IMR-90 (cell line): ENCODE measurements at regions not wholly inside any gene's neighbourhood (a gene's known extent, or its start where the extent isn't known, plus 50 kb on each side); places are given as distances from the start of the nearest gene placed in this dataset.

Source experiments
- ATAC-seq: fragments of 200-7000 bp; cut with Tn5 transposase; 2 replicates; pipeline ENCODE4 v1.9.1; 2020; ENCODE audit warnings: low read depth, mild to moderate bottlenecking, moderate library complexity
- BruUV-seq: library from RNA; stranded (reverse); fragments of 400-500 nt; replicated peaks from 2 replicates; lab custom pipeline; 2021; lab: Mats Ljungman, UMichigan
- CTCF ChIA-PET: fragments of 300-600 bp; formaldehyde crosslinking; extraction: SDS; loops from one replicate; lab custom pipeline; 2021; ENCODE audit warnings: antibody characterized with exemption; lab: Yijun Ruan, JAX
- POLR2A ChIA-PET: fragments of 300-600 bp; sonication (Branson Sonifier 250); formaldehyde crosslinking; loops from one replicate; lab custom pipeline; 2022; ENCODE audit warnings: antibody characterized with exemption; ENCODE audit not compliant: unreplicated experiment; lab: Charles Lee
- DNase-seq: peaks from one replicate; pipeline ENCODE4 v3.0.0; 2013
- H2AFZ ChIP-seq: replicated peaks from 2 replicates; pipeline ENCODE3; 2013; ENCODE audit warnings: low read length, mild to moderate bottlenecking; ENCODE audit not compliant: poor library complexity
- H2AK5ac ChIP-seq: 2 replicates; pipeline ENCODE4 v1.6.1; 2013; ENCODE audit warnings: low read depth, low read length, inconsistent platforms
- H2AK9ac ChIP-seq: replicated peaks from 2 replicates; pipeline ENCODE3; 2013; ENCODE audit warnings: mild to moderate bottlenecking, low read depth, low read length, moderate library complexity; ENCODE audit not compliant: poor library complexity
- H2BK120ac ChIP-seq: 2 replicates; pipeline ENCODE4 v1.6.1; 2013; ENCODE audit warnings: low read depth, low read length, inconsistent platforms
- H2BK15ac ChIP-seq: 3 replicates; pipeline ENCODE4 v1.6.1; 2013; ENCODE audit warnings: low read depth, low read length, inconsistent platforms
- H2BK20ac ChIP-seq: 2 replicates; pipeline ENCODE4 v1.6.1; 2013; ENCODE audit warnings: low read depth, mild to moderate bottlenecking, inconsistent platforms, low read length, moderate library complexity
- H2BK5ac ChIP-seq: 2 replicates; pipeline ENCODE4 v1.6.1; 2013; ENCODE audit warnings: mild to moderate bottlenecking, low read depth, low read length, inconsistent platforms; ENCODE audit not compliant: poor library complexity, severe bottlenecking
- H3K14ac ChIP-seq: replicated peaks from 2 replicates; pipeline ENCODE4 v1.6.1; 2013; ENCODE audit warnings: low read depth, low read length, inconsistent platforms
- H3K18ac ChIP-seq: 2 replicates; pipeline ENCODE4 v1.6.1; 2013; ENCODE audit warnings: low read depth, low read length, control low read depth
- H3K23ac ChIP-seq: 2 replicates; pipeline ENCODE4 v1.6.1; 2013; ENCODE audit warnings: low read depth, low read length, inconsistent platforms
- H3K27ac ChIP-seq: 2 replicates; pipeline ENCODE4 v1.5.1; 2013; ENCODE audit warnings: mild to moderate bottlenecking, control low read depth, low read length; ENCODE audit not compliant: insufficient read depth
- H3K27me3 ChIP-seq: 2 replicates; pipeline ENCODE4 v1.6.1; 2013; ENCODE audit warnings: low read length; ENCODE audit not compliant: control insufficient read depth, insufficient read depth
- H3K36me3 ChIP-seq: 2 replicates; pipeline ENCODE4 v1.6.1; 2013; ENCODE audit warnings: low read length, mixed read lengths; ENCODE audit not compliant: control insufficient read depth, insufficient read depth
- H3K4ac ChIP-seq: 2 replicates; pipeline ENCODE4 v1.6.1; 2013; ENCODE audit warnings: low read depth, low read length, inconsistent platforms
- H3K4me1 ChIP-seq: 2 replicates; pipeline ENCODE4 v1.6.1; 2013; ENCODE audit warnings: low read length, mixed read lengths; ENCODE audit not compliant: control insufficient read depth, insufficient read depth
- H3K4me2 ChIP-seq: 2 replicates; pipeline ENCODE4 v1.6.1; 2013; ENCODE audit warnings: low read depth, mild to moderate bottlenecking, control low read depth, low read length, moderate library complexity
- H3K4me3 ChIP-seq: 2 replicates; pipeline ENCODE4 v1.5.1; 2013; ENCODE audit warnings: low read depth, mild to moderate bottlenecking, control low read depth, low read length, moderate library complexity; ENCODE audit not compliant: insufficient read depth
- H3K56ac ChIP-seq: 2 replicates; pipeline ENCODE4 v1.6.1; 2013; ENCODE audit warnings: low read length, inconsistent platforms; ENCODE audit not compliant: insufficient read depth; ENCODE audit errors: extremely low read depth
- H3K79me1 ChIP-seq, 2 experiments: 2 replicates each; pipeline ENCODE4 v1.6.1; 2013; ENCODE audit warnings: low read length in 2 of 2, inconsistent platforms in 1 of 2, low read depth in 1 of 2
- H3K9ac ChIP-seq: 2 replicates; pipeline ENCODE4 v1.6.1; 2013; ENCODE audit warnings: low read depth, low read length, control low read depth
- H3K9me1 ChIP-seq: 2 replicates; pipeline ENCODE4 v1.6.1; 2013; ENCODE audit warnings: low read length, inconsistent platforms; ENCODE audit not compliant: insufficient read depth
- H3K9me3 ChIP-seq: 2 replicates; pipeline ENCODE4 v1.6.1; 2013; ENCODE audit warnings: low read length; ENCODE audit not compliant: control insufficient read depth, insufficient read depth
- H4K20me1 ChIP-seq: 2 replicates; pipeline ENCODE4 v1.6.1; 2013; ENCODE audit warnings: low read length, inconsistent platforms; ENCODE audit not compliant: insufficient read depth
- H4K5ac ChIP-seq: 2 replicates; pipeline ENCODE4 v1.6.1; 2013; ENCODE audit warnings: mild to moderate bottlenecking, low read depth, low read length, control low read depth
- H4K8ac ChIP-seq, 2 experiments: 2 replicates each; pipeline ENCODE4 v1.6.1; 2013; ENCODE audit warnings: low read depth in 2 of 2, low read length in 2 of 2, control low read depth in 1 of 2, inconsistent platforms in 1 of 2
- H4K91ac ChIP-seq: 2 replicates; pipeline ENCODE4 v1.6.1; 2013; ENCODE audit warnings: low read depth, low read length, inconsistent platforms; ENCODE audit not compliant: insufficient read depth
- BHLHE40 ChIP-seq: fragments of 150-350 bp; IDR thresholded peaks from 2 replicates; pipeline ENCODE4 v1.6.1; 2016; ENCODE audit warnings: mild to moderate bottlenecking, low read depth, low read length
- CHD1 ChIP-seq: IDR thresholded peaks from 2 replicates; pipeline ENCODE4 v1.6.1; 2012; ENCODE audit warnings: low read depth, low read length, improper control_type of control experiment
- FOS ChIP-seq: fragments of 150-350 bp; IDR thresholded peaks from 2 replicates; pipeline ENCODE4 v1.6.1; 2016; ENCODE audit warnings: low read depth, low read length
- MAFK ChIP-seq: IDR thresholded peaks from 2 replicates; pipeline ENCODE4 v1.6.1; 2012; ENCODE audit warnings: low read depth, low read length, improper control_type of control experiment
- MAZ ChIP-seq: IDR thresholded peaks from 2 replicates; pipeline ENCODE4 v1.6.1; 2012; ENCODE audit warnings: low read depth, mild to moderate bottlenecking, low read length, improper control_type of control experiment, moderate library complexity, borderline replicate concordance
- MXI1 ChIP-seq: IDR thresholded peaks from 2 replicates; pipeline ENCODE4 v1.6.1; 2012; ENCODE audit warnings: low read depth, mild to moderate bottlenecking, low read length, moderate library complexity, borderline replicate concordance
- NFE2L2 ChIP-seq: fragments of 150-350 bp; IDR thresholded peaks from 2 replicates; pipeline ENCODE4 v1.6.1; 2016; ENCODE audit warnings: low read depth, mild to moderate bottlenecking, low read length
- POLR2A ChIP-seq: IDR thresholded peaks from 2 replicates; pipeline ENCODE4 v1.6.1; 2012; ENCODE audit warnings: mild to moderate bottlenecking, low read depth, low read length
- RAD21 ChIP-seq: IDR thresholded peaks from 2 replicates; pipeline ENCODE4 v1.6.1; 2012; ENCODE audit warnings: low read length, improper control_type of control experiment
- RCOR1 ChIP-seq: IDR thresholded peaks from 2 replicates; pipeline ENCODE4 v1.6.1; 2012; ENCODE audit warnings: mild to moderate bottlenecking, low read length, improper control_type of control experiment; ENCODE audit not compliant: insufficient replicate concordance
- RFX5 ChIP-seq: IDR thresholded peaks from 2 replicates; pipeline ENCODE4 v1.8.0; 2012; ENCODE audit warnings: low read depth, mild to moderate bottlenecking, low read length, moderate library complexity
- SMC3 ChIP-seq: fragments of 150-350 bp; IDR thresholded peaks from 2 replicates; pipeline ENCODE4 v1.6.1; 2016; ENCODE audit warnings: low read depth, mild to moderate bottlenecking, antibody characterized with exemption, low read length, moderate library complexity
- USF2 ChIP-seq: fragments of 150-350 bp; IDR thresholded peaks from 2 replicates; pipeline ENCODE4 v1.6.1; 2017; ENCODE audit warnings: mild to moderate bottlenecking, antibody characterized with exemption, low read length, low read depth
- WGBS, 2 experiments: methylation state at CpG; one replicate each; pipeline versions ENCODE4 v1.1.5 to v1.1.7; 2013; ENCODE audit warnings: missing lambda C conversion rate in 2 of 2; ENCODE audit not compliant: insufficient read length in 1 of 2; ENCODE audit errors: extremely low coverage in 2 of 2; 5-methylcytosine and 5-hydroxymethylcytosine counted together
- dilution Hi-C: fragments of 300-500 bp; cut with HindIII; formaldehyde crosslinking; loops from one replicate; pipeline ENCODE4 v1.14.3; 2018; ENCODE audit warnings: low sequenced_read_pairs; ENCODE audit not compliant: unreplicated experiment
- in situ Hi-C: fragments of 300-500 bp; cut with MboI; formaldehyde crosslinking; loops from 3 replicates; pipeline ENCODE4 v1.14.3; 2019; ENCODE audit warnings: low sequenced_read_pairs, inconsistent platforms, mixed read lengths
- intact Hi-C: fragments of 100-400 bp; cut with micrococcal nuclease; formaldehyde crosslinking; loops from 2 replicates; pipeline ENCODE4 v1.10.0; 2022
- TF ChIP-seq, protein P1 (sequence below): conservative IDR thresholded peaks from 2 replicates; pipeline ENCODE4 v1.5.1; 2012; ENCODE audit warnings: mild to moderate bottlenecking, low read depth, low read length, improper control_type of control experiment
- TF ChIP-seq, protein P2 (sequence below): fragments of 150-350 bp; IDR thresholded peaks from 2 replicates; pipeline ENCODE4 v1.6.1; 2016; ENCODE audit warnings: low read depth, mild to moderate bottlenecking, low read length, moderate library complexity, borderline replicate concordance

DNA sequence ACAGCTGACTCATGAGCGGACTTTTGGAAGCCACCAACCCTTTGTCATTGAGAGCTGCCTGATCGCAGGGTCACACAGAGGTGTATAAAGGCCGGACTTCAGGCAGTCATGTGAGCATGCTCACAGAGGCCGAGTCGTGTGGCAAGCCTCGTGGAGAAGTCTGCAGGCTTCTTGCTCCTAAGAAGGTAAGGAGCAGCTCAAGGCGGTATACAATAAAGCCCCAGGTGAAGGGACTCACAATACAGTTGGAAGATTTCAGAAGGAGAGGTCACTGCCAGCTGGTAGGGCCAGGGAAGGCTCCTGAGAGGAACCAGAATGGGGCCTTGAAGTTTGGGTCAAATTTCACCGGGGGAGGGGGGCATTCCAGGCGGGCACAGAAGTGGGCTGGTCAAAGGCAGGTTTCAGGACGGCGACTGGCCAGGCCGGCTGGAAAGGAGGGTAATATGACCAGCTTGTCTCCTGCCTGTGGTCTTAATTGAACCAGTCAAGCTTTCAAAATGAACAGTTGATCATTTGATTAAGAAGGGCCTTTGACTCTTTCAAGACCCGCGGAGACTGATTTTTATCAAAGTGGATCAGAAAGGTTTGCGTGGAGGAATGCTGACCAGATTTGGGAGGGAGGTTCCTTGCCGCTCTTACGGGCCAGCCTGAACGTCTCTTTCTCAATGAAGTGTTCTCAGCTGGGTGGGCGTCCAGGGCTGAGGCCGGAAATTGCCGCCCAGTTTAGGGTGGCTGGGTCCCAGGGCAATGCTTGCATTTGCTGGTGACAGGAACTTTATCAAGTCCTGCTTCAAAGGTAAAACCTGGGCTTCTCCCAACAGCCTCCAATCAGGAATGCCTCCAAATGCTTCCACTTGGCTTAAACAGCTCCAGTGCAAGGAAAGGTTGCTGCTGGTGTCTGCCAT is 178.6 kb downstream of the EMX2 start:
- Histone ChIP-seq H3K36me3 (no peaks in the 10 kb centered on the region), H2BK5ac (no peak overlapping the region), H2AK9ac (no peak overlapping the region), H3K14ac (no peak overlapping the region), H3K4me3 (no peak overlapping the region), H3K4me1 (no peaks in the 10 kb centered on the region), H2AK5ac (no peak overlapping the region), H4K5ac (no peak overlapping the region), H2AFZ (no peak overlapping the region), H3K56ac (no peak overlapping the region), H2BK15ac (no peak overlapping the region), H4K20me1 (no peaks in the 10 kb centered on the region), H3K23ac (no peak overlapping the region), H3K4me2 (no peak overlapping the region), H4K8ac (no peak overlapping the region), H3K9me3 (peaks cover 14% of the 10 kb centered on the region), H3K18ac (no peak overlapping the region), H2BK120ac (no peak overlapping the region), H3K27me3 (no peaks in the 10 kb centered on the region), H3K9ac (no peak overlapping the region), H2BK20ac (no peak overlapping the region), H3K79me1 (no peaks in the 10 kb centered on the region), H4K91ac (no peak overlapping the region), H3K9me1 (no peaks in the 10 kb centered on the region), H3K4ac (no peak overlapping the region), H3K27ac (no peak overlapping the region)
- in situ Hi-C loops: no loop called here
- intact Hi-C loops: no loop called here
- no TSS peak for BruUV-seq
- ATAC-seq: no peak
- WGBS, 2 experiments: 0% methylated on average over 1 of the region's 21 CpGs; no CpG with 5 or more reads in 1 of the 2 experiments
- ChIA-PET POLR2A (no interaction called here), CTCF (no interaction called here)
- DNase-seq: no peak
- dilution Hi-C loops: no loop called here
- TF ChIP-seq RFX5 (no peak), POLR2A (no peak), SMC3 (no peak), MAZ (no peak), USF2 (no peak), RCOR1 (no peak), NFE2L2 (no peak), FOS (no peak), RAD21 (no peak), BHLHE40 (no peak), CHD1 (no peak), MAFK (no peak), MXI1 (no peak)
- TF ChIP-seq, protein P1, sequence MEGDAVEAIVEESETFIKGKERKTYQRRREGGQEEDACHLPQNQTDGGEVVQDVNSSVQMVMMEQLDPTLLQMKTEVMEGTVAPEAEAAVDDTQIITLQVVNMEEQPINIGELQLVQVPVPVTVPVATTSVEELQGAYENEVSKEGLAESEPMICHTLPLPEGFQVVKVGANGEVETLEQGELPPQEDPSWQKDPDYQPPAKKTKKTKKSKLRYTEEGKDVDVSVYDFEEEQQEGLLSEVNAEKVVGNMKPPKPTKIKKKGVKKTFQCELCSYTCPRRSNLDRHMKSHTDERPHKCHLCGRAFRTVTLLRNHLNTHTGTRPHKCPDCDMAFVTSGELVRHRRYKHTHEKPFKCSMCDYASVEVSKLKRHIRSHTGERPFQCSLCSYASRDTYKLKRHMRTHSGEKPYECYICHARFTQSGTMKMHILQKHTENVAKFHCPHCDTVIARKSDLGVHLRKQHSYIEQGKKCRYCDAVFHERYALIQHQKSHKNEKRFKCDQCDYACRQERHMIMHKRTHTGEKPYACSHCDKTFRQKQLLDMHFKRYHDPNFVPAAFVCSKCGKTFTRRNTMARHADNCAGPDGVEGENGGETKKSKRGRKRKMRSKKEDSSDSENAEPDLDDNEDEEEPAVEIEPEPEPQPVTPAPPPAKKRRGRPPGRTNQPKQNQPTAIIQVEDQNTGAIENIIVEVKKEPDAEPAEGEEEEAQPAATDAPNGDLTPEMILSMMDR: no peak
- TF ChIP-seq, protein P2, sequence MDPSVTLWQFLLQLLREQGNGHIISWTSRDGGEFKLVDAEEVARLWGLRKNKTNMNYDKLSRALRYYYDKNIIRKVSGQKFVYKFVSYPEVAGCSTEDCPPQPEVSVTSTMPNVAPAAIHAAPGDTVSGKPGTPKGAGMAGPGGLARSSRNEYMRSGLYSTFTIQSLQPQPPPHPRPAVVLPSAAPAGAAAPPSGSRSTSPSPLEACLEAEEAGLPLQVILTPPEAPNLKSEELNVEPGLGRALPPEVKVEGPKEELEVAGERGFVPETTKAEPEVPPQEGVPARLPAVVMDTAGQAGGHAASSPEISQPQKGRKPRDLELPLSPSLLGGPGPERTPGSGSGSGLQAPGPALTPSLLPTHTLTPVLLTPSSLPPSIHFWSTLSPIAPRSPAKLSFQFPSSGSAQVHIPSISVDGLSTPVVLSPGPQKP: no peak
